Stimulated activated naive B cell treated with anti-CD40 and anti-IgM and Interleukin-4, amounts not matched to agents 10 μg/mL and 1 μg/mL and 100 μg/mL, for 72 hours (primary cell): ENCODE measurements at regions not wholly inside any gene's neighbourhood (a gene's known extent, or its start where the extent isn't known, plus 50 kb on each side); places are given as distances from the start of the nearest gene placed in this dataset.

Source experiments
- ATAC-seq, 2 donors: fragments of 150-1000 bp; cut with Tn5 transposase; replicated peaks; 2 replicates each; pipeline ENCODE4 v1.10.0; 2021; ENCODE audit warnings: moderate library complexity in 1 of 2
- DNase-seq: peaks from one replicate; pipeline ENCODE4 v3.0.0; 2021
- H3K27ac Mint-ChIP-seq: one replicate; pipeline ENCODE4 v1.8.0; 2022; ENCODE audit warnings: mild to moderate bottlenecking, mixed read lengths
- H3K27me3 Mint-ChIP-seq, 2 donors: one replicate each; pipeline ENCODE4 v1.8.0; 2022; ENCODE audit warnings: mixed read lengths in 2 of 2
- H3K36me3 Mint-ChIP-seq, 2 donors: one replicate each; pipeline ENCODE4 v1.8.0; 2022; ENCODE audit warnings: mixed read lengths in 2 of 2, mild to moderate bottlenecking in 1 of 2
- H3K4me1 Mint-ChIP-seq, 2 donors: one replicate each; pipeline ENCODE4 v1.8.0; 2022; ENCODE audit warnings: mixed read lengths in 2 of 2, mild to moderate bottlenecking in 1 of 2
- H3K4me3 Mint-ChIP-seq, 2 donors: one replicate each; pipeline ENCODE4 v1.8.0; 2022; ENCODE audit warnings: mild to moderate bottlenecking in 2 of 2, mixed read lengths in 2 of 2, moderate library complexity in 1 of 2
- H3K9me3 Mint-ChIP-seq, 2 donors: one replicate each; pipeline ENCODE4 v1.8.0; 2022; ENCODE audit warnings: mixed read lengths in 2 of 2, mild to moderate bottlenecking in 1 of 2

- peaks cover 11 to 20% of the 10 kb centered on the region in 2 donors for H3K4me1 Mint-ChIP-seq
- peaks cover 7 to 10% of the 10 kb centered on the region in 2 donors for H3K9me3 Mint-ChIP-seq
- no peak for ATAC-seq
- no peak for DNase-seq
- no peaks in the 10 kb centered on the region for H3K27me3 Mint-ChIP-seq
- no peak overlapping the region for H3K4me3 Mint-ChIP-seq
- peaks cover 11 to 19% of the 10 kb centered on the region in 2 donors for H3K36me3 Mint-ChIP-seq
- H3K27ac Mint-ChIP-seq = no peak overlapping the region
Measured at GRCh38 chr1:198879711-198880306, 241.0 kb downstream of the PTPRC start.

GRCh38 chr1:198880397-198880796 is 241.6 kb downstream of the PTPRC start:
- DNase-seq (no peak), ATAC-seq (no peak)
- H3K36me3 Mint-ChIP-seq = peaks cover 11 to 19% of the 10 kb centered on the region in 2 donors
- H3K4me1 Mint-ChIP-seq = peaks cover 11 to 20% of the 10 kb centered on the region in 2 donors
- no peak overlapping the region for H3K4me3 Mint-ChIP-seq
- no peak overlapping the region for H3K27ac Mint-ChIP-seq
- H3K27me3 Mint-ChIP-seq = no peaks in the 10 kb centered on the region
- peaks cover 7 to 10% of the 10 kb centered on the region in 2 donors for H3K9me3 Mint-ChIP-seq

- H3K27me3 Mint-ChIP-seq = no peaks in the 10 kb centered on the region
Measured at GRCh38 chr1:198880818-198881597, 242.2 kb downstream of the PTPRC start.

GRCh38 chr1:198883184-198883583 is 244.3 kb downstream of the PTPRC start:
- peaks cover 8 to 14% of the 10 kb centered on the region in 2 donors for H3K36me3 Mint-ChIP-seq
- no peaks in the 10 kb centered on the region for H3K27me3 Mint-ChIP-seq
- H3K9me3 Mint-ChIP-seq = peaks cover 5 to 8% of the 10 kb centered on the region in 2 donors
- ATAC-seq (no peak), DNase-seq (no peak)
- peaks cover 10 to 17% of the 10 kb centered on the region in 2 donors for H3K4me1 Mint-ChIP-seq
- no peak overlapping the region for H3K4me3 Mint-ChIP-seq
- no peak overlapping the region for H3K27ac Mint-ChIP-seq

More at GRCh38 chr1:198880818-198881597, 242.2 kb downstream of the PTPRC start:
- no peak for DNase-seq
- Mint-ChIP-seq H3K4me3 (peak overlapping the region in 1 of 2 donors; percentile 17), H3K36me3 (peaks cover 11 to 19% of the 10 kb centered on the region in 2 donors), H3K9me3 (peaks cover 7 to 10% of the 10 kb centered on the region in 2 donors), H3K27ac (no peak overlapping the region), H3K4me1 (peaks cover 11 to 20% of the 10 kb centered on the region in 2 donors)
- ATAC-seq = peak; percentile 67 to 70

- H3K9me3 Mint-ChIP-seq = no peaks in the 10 kb centered on the region
- ATAC-seq (no peak), DNase-seq (no peak)
- H3K4me3 Mint-ChIP-seq = no peak overlapping the region
- H3K27ac Mint-ChIP-seq = no peak overlapping the region
- H3K27me3 Mint-ChIP-seq = no peaks in the 10 kb centered on the region
- H3K4me1 Mint-ChIP-seq = peaks cover 0 to 4% of the 10 kb centered on the region in 2 donors
- H3K36me3 Mint-ChIP-seq = peaks cover 0 to 5% of the 10 kb centered on the region in 2 donors
Measured at GRCh38 chr1:198887866-198888265, 249.0 kb downstream of the PTPRC start.

- ATAC-seq = no peak
- Mint-ChIP-seq H3K27me3 (no peaks in the 10 kb centered on the region), H3K27ac (no peak overlapping the region), H3K4me3 (no peak overlapping the region), H3K4me1 (no peaks in the 10 kb centered on the region), H3K36me3 (peaks cover 0 to 5% of the 10 kb centered on the region in 2 donors), H3K9me3 (no peaks in the 10 kb centered on the region)
- no peak for DNase-seq
Measured at GRCh38 chr1:198888379-198888943, 249.6 kb downstream of the PTPRC start.

- Mint-ChIP-seq H3K9me3 (no peaks in the 10 kb centered on the region), H3K4me1 (no peaks in the 10 kb centered on the region), H3K36me3 (peaks cover 0 to 5% of the 10 kb centered on the region in 2 donors), H3K27ac (no peak overlapping the region), H3K27me3 (no peaks in the 10 kb centered on the region), H3K4me3 (no peak overlapping the region)
- DNase-seq (no peak), ATAC-seq (no peak)
Measured at GRCh38 chr1:198889101-198889500, 250.3 kb downstream of the PTPRC start.

GRCh38 chr1:198889749-198890148 is 250.9 kb downstream of the PTPRC start:
- DNase-seq (no peak), ATAC-seq (no peak)
- no peaks in the 10 kb centered on the region for H3K9me3 Mint-ChIP-seq
- H3K27me3 Mint-ChIP-seq = no peaks in the 10 kb centered on the region
- H3K36me3 Mint-ChIP-seq = peaks cover 0 to 6% of the 10 kb centered on the region in 2 donors
- no peak overlapping the region for H3K4me3 Mint-ChIP-seq
- no peak overlapping the region for H3K27ac Mint-ChIP-seq
- H3K4me1 Mint-ChIP-seq = no peaks in the 10 kb centered on the region

GRCh38 chr1:198890214-198890930 is 251.5 kb downstream of the PTPRC start:
- Mint-ChIP-seq H3K27ac (no peak overlapping the region), H3K36me3 (peaks cover under 1 to 9% of the 10 kb centered on the region in 2 donors), H3K27me3 (no peaks in the 10 kb centered on the region), H3K4me1 (no peaks in the 10 kb centered on the region), H3K9me3 (no peaks in the 10 kb centered on the region), H3K4me3 (no peak overlapping the region)
- ATAC-seq (no peak), DNase-seq (no peak)

- Mint-ChIP-seq H3K27ac (no peak overlapping the region), H3K36me3 (peaks cover 8 to 19% of the 10 kb centered on the region in 2 donors), H3K27me3 (no peaks in the 10 kb centered on the region), H3K4me3 (no peak overlapping the region), H3K4me1 (peaks cover 0 to 2% of the 10 kb centered on the region in 2 donors), H3K9me3 (no peaks in the 10 kb centered on the region)
- DNase-seq (no peak), ATAC-seq (no peak)
Measured at GRCh38 chr1:198892065-198892464, 253.2 kb downstream of the PTPRC start.

GRCh38 chr1:198893141-198893540 is 254.3 kb downstream of the PTPRC start:
- Mint-ChIP-seq H3K27ac (no peak overlapping the region), H3K4me3 (no peak overlapping the region), H3K36me3 (peaks cover 9 to 19% of the 10 kb centered on the region in 2 donors), H3K9me3 (no peaks in the 10 kb centered on the region), H3K4me1 (peaks cover 0 to 2% of the 10 kb centered on the region in 2 donors), H3K27me3 (no peaks in the 10 kb centered on the region)
- ATAC-seq (no peak), DNase-seq (no peak)

- Mint-ChIP-seq H3K9me3 (no peaks in the 10 kb centered on the region), H3K36me3 (peaks cover 9 to 19% of the 10 kb centered on the region in 2 donors), H3K27me3 (no peaks in the 10 kb centered on the region), H3K27ac (no peak overlapping the region), H3K4me1 (peaks cover 0 to 2% of the 10 kb centered on the region in 2 donors), H3K4me3 (no peak overlapping the region)
- DNase-seq (no peak), ATAC-seq (no peak)
Measured at GRCh38 chr1:198893763-198894444, 255.1 kb downstream of the PTPRC start.

- no peak for ATAC-seq
- DNase-seq = no peak
- Mint-ChIP-seq H3K9me3 (no peaks in the 10 kb centered on the region), H3K4me3 (no peak overlapping the region), H3K27ac (no peak overlapping the region), H3K27me3 (no peaks in the 10 kb centered on the region), H3K36me3 (peaks cover 13 to 20% of the 10 kb centered on the region in 2 donors), H3K4me1 (peaks cover 6 to 15% of the 10 kb centered on the region in 2 donors)
Measured at GRCh38 chr1:198901266-198901665, 262.4 kb downstream of the PTPRC start.

- DNase-seq (no peak), ATAC-seq (no peak)
- peaks cover 14 to 16% of the 10 kb centered on the region in 2 donors for H3K36me3 Mint-ChIP-seq
- H3K27ac Mint-ChIP-seq = no peak overlapping the region
- H3K27me3 Mint-ChIP-seq = no peaks in the 10 kb centered on the region
- no peak overlapping the region for H3K4me3 Mint-ChIP-seq
- no peaks in the 10 kb centered on the region for H3K9me3 Mint-ChIP-seq
- peaks cover 9 to 28% of the 10 kb centered on the region in 2 donors for H3K4me1 Mint-ChIP-seq
Measured at GRCh38 chr1:198902655-198903054, 263.8 kb downstream of the PTPRC start.
